ENCODE measurements at regions not wholly inside any gene's neighbourhood (a gene's known extent, or its start where the extent isn't known, plus 50 kb on each side); places are given as distances from the start of the nearest gene placed in this dataset.

DNA sequence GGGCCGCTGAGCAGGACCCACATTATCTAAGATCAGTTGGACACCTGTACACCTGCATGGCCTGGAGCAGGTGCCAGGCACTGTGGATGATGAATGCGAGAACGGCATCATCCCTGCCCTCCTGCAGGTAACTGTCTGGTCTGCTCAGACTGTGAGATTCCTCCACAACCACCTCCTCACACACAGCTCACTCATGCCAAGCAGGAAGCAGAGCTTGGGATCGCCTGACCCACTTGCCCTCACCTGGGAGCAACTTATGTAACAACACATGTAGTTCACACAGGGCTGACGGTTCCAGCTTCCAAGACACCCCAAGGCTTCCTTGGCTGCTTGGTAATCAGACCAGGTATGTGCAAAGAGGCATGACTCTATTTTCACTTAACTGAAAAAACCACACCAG, 359.2 kb downstream of the PREX1 start:
- TF ChIP-seq, protein P1, sequence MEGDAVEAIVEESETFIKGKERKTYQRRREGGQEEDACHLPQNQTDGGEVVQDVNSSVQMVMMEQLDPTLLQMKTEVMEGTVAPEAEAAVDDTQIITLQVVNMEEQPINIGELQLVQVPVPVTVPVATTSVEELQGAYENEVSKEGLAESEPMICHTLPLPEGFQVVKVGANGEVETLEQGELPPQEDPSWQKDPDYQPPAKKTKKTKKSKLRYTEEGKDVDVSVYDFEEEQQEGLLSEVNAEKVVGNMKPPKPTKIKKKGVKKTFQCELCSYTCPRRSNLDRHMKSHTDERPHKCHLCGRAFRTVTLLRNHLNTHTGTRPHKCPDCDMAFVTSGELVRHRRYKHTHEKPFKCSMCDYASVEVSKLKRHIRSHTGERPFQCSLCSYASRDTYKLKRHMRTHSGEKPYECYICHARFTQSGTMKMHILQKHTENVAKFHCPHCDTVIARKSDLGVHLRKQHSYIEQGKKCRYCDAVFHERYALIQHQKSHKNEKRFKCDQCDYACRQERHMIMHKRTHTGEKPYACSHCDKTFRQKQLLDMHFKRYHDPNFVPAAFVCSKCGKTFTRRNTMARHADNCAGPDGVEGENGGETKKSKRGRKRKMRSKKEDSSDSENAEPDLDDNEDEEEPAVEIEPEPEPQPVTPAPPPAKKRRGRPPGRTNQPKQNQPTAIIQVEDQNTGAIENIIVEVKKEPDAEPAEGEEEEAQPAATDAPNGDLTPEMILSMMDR (IDR thresholded peaks at IDR 0.05), result no peak
- WGBS, 2 donors, result 40 to 100% methylated on average over 1 to 2 of the region's 5 CpGs
- H3K27me3 ChIP-seq, result peaks cover 0 to 38% (median 0%) of the 10 kb centered on the region in 4 donors
- intact Hi-C loops (cut with DNase I), result no loop called here
- no peak overlapping the region for H3K4me3 ChIP-seq
- peaks cover 0 to 7% (median 0%) of the 10 kb centered on the region in 3 donors for H3K4me1 ChIP-seq
- no peak for DNase-seq
- no peak overlapping the region for H3K27ac ChIP-seq
- no peaks in the 10 kb centered on the region for H3K36me3 ChIP-seq
- no peaks in the 10 kb centered on the region for H3K9me3 ChIP-seq

DNA sequence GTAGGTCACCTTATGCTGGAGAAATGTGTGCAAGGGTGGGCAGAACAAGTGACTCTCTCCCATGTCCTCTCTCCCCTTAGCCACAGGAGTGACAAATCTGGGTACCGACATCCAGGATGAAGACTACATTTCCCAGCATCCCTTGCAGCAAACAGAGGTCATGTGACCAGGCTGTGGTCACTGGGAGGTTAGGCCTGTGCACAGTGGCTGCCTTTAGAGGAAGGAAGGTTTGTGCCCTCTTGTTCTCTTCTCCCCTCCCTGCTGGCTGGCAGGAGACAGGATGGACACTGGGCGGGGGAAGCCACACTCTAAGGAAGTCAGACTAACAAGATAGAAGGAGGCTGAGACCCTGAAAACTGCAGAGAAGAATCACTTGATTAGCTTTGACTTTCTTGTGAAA, 360.2 kb downstream of the PREX1 start:
- no peak overlapping the region for H3K27ac ChIP-seq
- H3K4me1 ChIP-seq, result peaks cover 0 to 8% (median 0%) of the 10 kb centered on the region in 3 donors
- H3K9me3 ChIP-seq, result no peaks in the 10 kb centered on the region
- no peaks in the 10 kb centered on the region for H3K36me3 ChIP-seq
- peaks cover 0 to 34% (median 0%) of the 10 kb centered on the region in 4 donors for H3K27me3 ChIP-seq
- no peak for DNase-seq
- H3K4me3 ChIP-seq, result no peak overlapping the region
- TF ChIP-seq, protein P1 (IDR thresholded peaks at IDR 0.05), result no peak
- TF ChIP-seq POLR2A (IDR thresholded peaks at IDR 0.05), result no peak
- intact Hi-C loops (cut with DNase I), result no loop called here
- 80 to 88% methylated on average over 1 to 2 of the region's 2 CpGs for WGBS, 2 donors

DNA sequence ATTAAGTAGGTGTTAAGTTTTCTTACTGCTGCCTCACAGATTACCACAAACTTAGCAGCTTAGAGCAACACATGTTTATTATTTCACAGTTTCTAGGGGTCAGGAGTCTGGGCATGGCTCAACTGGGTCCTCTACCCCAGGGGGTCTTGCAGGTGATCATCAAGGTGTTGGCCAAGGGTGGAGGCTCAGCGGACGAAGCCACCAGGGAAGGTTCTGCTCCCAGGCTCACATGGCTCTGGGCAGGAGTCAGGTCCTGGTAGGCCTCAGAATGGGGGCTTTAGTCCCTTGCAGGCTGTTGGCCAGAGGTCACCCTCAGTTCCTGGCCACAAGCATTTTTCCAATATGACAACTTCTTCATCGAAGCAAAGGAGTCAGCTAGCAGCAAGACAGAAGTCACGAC, 362.5 kb downstream of the PREX1 start:
- Histone ChIP-seq H3K36me3 (no peaks in the 10 kb centered on the region), H3K27ac (no peak overlapping the region), H3K9me3 (no peaks in the 10 kb centered on the region), H3K4me3 (no peak overlapping the region), H3K27me3 (peaks cover 0 to 15% (median 0%) of the 10 kb centered on the region in 4 donors), H3K4me1 (peaks cover 0 to 8% (median 0%) of the 10 kb centered on the region in 3 donors)
- intact Hi-C loops (cut with DNase I), result no loop called here
- WGBS, 2 donors, result 40 to 71% methylated on average over 1 to 2 of the region's 4 CpGs
- no peak for TF ChIP-seq POLR2A (IDR thresholded peaks at IDR 0.05)
- TF ChIP-seq, protein P1 (IDR thresholded peaks at IDR 0.05), result no peak
- DNase-seq, result no peak

DNA sequence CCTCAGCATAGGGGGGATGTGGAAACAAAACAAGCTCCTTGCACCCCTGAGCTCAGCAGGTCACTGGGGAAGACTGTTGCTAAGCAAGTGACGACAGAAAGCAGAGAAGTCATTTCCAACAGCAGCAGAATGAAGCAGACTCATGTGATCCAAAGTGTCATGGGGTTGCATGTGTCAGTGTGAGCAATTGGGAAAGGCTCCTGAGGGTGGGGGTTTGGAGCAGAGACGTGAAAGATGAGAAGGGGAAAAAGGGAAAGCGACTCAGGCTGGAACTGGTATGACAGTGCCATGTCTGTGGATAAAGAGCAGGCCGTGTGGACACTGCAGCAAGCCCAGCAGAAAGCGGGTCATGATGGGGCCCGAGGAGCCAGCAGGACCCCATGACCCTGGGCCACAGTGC, 363.9 kb downstream of the PREX1 start:
- Histone ChIP-seq H3K36me3 (no peaks in the 10 kb centered on the region), H3K4me1 (peaks cover 0 to 8% (median 0%) of the 10 kb centered on the region in 3 donors), H3K27me3 (peaks cover 0 to 22% (median 0%) of the 10 kb centered on the region in 4 donors), H3K9me3 (no peaks in the 10 kb centered on the region), H3K4me3 (no peak overlapping the region), H3K27ac (no peak overlapping the region)
- no peak for TF ChIP-seq POLR2A (IDR thresholded peaks at IDR 0.05)
- TF ChIP-seq, protein P1 (IDR thresholded peaks at IDR 0.05), result no peak
- no peak for DNase-seq
- WGBS, 2 donors, result 35 to 39% methylated on average over 6 of the region's 6 CpGs
- intact Hi-C loops (cut with DNase I), result no loop called here

DNA sequence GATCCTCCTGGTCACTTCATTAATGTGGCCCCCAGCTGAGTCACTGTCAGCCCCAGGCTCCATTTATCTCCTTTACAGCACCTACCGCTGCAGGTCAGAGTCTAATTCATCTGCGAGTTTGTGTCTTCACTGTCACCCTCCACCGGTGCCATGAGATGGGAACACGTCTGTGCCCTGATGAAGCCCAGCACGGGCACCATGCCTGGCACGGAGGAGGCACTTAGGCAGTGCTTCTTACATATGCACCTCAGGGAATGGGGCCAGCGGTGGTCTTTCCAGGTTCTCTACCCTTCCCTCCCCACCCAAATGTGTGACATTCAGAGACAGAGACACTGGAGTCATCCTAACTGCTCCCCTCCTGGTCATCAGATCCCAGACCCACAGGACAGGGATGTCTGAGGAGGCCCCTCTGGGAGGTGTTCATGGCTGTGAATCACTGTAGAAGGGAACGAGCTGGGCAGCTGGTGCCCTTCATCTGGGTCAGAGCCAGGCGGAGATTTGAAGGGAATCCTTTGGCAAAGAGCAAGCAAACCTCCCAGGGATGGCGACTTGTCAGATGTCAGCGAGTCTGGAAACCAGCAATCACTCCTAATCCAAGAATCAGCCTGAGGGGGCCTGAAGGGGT, 364.6 kb downstream of the PREX1 start:
- H3K9me3 ChIP-seq, result no peaks in the 10 kb centered on the region
- DNase-seq, result no peak
- peaks cover 0 to 26% (median 0%) of the 10 kb centered on the region in 4 donors for H3K27me3 ChIP-seq
- no peak overlapping the region for H3K4me3 ChIP-seq
- no peak overlapping the region for H3K27ac ChIP-seq
- H3K36me3 ChIP-seq, result no peaks in the 10 kb centered on the region
- TF ChIP-seq POLR2A (IDR thresholded peaks at IDR 0.05), result no peak
- TF ChIP-seq, protein P1 (IDR thresholded peaks at IDR 0.05), result no peak
- H3K4me1 ChIP-seq, result peaks cover 0 to 8% (median 0%) of the 10 kb centered on the region in 3 donors
- 70 to 73% methylated on average over 4 to 7 of the region's 11 CpGs for WGBS, 2 donors
- intact Hi-C loops (cut with DNase I), result no loop called here

Data from esophagus squamous epithelium (tissue), 5 donors.